CD4-positive, alpha-beta T cell treated with Interferon gamma for 1 hour (primary cell): ENCODE measurements at regions not wholly inside any gene's neighbourhood (a gene's known extent, or its start where the extent isn't known, plus 50 kb on each side); places are given as distances from the start of the nearest gene placed in this dataset.

Source experiments
- DNase-seq: peaks from one replicate; pipeline ENCODE4 v3.0.0-alpha.2; 2020

GRCh38 chr6:17047889-17048288 is 54.0 kb upstream of the STMND1 start:
- DNase-seq, result no peak

- DNase-seq, result no peak
Observed at GRCh38 chr6:17045581-17046322, 56.1 kb upstream of the STMND1 start.

- no peak for DNase-seq
Observed at GRCh38 chr6:17043148-17043522, 58.7 kb upstream of the STMND1 start.

GRCh38 chr6:17042422-17043147 is 59.3 kb upstream of the STMND1 start:
- no peak for DNase-seq

GRCh38 chr6:17039266-17039665 is 62.6 kb upstream of the STMND1 start:
- DNase-seq, result no peak

GRCh38 chr6:17038316-17038715 is 63.5 kb upstream of the STMND1 start:
- no peak for DNase-seq

GRCh38 chr6:17036065-17036393 is 65.8 kb upstream of the STMND1 start:
- DNase-seq, result no peak

GRCh38 chr6:17035257-17036064 is 66.4 kb upstream of the STMND1 start:
- no peak for DNase-seq

DNA sequence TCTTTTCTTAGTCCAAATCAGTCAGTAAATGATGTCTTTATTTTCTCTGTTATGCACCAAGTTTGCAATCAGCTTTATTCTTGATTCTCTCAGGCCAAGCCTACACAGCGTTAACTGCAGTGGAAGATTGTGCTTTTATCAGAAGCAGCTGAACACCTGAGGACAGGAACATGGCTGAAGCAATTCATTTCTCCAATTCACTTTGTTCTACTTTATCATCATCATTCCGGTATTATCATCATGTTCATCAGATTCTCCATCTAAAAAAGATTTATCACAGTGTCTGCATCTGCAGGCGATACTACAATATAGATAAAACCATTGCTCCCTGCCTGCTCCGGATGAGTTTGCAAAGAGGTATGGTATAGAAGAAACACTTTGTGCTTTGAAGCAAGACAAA is 68.1 kb upstream of the STMND1 start:
- no peak for DNase-seq

- no peak for DNase-seq
Observed at GRCh38 chr6:17032988-17033634, 68.7 kb upstream of the STMND1 start.

DNA sequence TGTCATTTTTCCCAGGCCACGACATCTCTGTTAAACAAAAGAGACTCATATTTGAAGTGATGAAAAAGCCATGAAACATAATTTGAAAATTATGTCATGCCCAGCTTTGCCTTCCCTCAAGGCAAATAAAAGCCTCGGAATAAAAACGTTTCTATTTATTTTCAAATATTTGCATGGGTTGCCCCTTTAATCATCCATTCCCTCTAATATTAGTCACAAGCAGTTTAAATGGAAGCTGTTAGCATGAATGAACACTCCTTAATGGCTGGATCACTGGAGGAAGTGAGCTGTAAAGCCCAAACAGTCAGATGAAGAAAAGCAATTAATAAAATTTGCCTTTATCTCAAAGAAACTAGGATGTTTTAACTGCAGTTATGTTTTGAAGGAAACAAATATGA is 69.3 kb upstream of the STMND1 start:
- DNase-seq, result no peak

GRCh38 chr6:17031961-17032360 is 69.9 kb upstream of the STMND1 start:
- no peak for DNase-seq

- no peak for DNase-seq
Observed at GRCh38 chr6:17027441-17027840, 74.4 kb upstream of the STMND1 start.

DNA sequence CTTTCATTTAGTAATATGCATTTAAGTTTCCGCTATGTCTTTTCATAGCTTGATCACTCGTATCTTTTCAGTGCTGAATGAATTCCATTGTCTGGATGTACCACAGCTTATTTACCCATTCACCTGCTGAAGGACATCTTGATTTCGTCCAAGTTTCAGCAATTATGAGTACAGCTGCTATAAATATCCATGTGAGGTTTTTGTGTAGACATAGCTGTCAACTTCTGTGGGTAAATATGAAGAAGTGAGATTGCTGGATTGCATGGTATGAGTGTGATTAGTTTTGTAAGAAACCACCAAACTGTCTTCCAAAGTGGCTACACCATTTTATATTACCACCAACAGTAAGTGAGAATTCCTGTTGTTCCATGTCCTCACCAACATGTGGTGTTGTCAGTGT is 79.2 kb upstream of the STMND1 start:
- no peak for DNase-seq

DNA sequence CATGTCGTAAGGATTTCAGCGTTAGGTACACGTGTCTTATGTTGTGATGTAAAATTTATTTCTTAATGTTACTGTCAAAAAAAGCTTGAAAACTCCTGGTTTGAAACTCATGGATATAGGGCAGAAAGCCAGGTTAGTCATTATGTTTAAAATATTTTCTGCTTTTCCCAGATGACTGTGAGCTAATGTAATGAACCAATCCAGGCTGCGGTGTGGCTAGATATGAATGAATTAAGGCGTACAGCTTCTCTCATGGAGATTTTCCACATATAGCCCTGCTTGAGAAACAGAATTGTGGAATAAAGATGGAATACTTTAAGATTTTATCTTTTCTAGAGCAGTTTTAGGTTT is 80.3 kb upstream of the STMND1 start:
- DNase-seq, result no peak

DNA sequence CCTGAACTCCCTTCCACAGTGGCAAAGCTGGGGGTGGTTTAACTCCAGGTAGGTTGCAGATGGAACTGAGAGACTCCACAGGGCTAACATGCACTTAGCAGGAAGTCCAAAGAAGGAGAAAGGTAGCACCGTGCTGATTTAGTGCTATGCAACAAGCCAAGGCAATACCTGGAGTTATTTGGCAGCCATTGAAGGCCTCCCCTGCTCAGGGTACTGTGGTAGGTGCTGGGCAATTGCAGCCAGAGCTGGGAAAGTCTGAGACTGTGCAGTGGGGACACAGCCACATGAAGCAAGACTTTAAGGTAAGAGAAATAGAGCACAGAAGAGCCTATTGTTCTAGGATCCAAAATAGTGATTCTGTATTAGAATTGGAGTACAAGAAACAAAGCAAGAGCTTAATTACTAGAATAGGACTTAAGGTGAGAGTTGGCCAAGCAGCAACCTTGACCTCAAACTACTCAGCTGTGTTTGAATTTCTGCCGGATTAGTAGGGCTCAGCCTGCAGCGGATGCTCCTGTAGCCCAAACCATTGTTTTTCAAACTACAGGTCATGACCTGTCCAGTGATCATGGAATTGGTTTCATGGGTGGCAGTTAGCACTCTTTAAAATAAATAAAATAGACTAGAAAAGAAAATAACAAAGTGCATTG is 80.8 kb upstream of the STMND1 start:
- no peak for DNase-seq

- DNase-seq, result no peak
Observed at GRCh38 chr6:17018425-17018824, 83.4 kb upstream of the STMND1 start.

DNA sequence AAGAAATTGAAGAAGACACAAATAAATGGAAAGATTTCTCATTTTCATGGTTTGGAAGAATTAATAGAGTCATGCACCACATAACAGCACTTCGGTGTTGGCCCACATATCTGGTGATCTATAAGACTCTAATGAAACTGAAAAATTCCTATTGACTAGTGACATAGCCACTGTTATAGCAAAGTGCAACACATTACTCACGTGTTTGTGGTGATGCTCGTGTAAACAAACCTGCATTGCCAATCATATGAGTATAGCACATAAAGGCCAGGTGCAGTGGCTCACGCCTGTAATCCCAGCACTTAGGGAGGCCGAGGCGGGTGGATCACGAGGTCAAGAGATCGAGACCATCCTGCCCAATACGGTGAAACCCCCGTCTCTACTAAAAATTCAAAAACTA is 84.4 kb upstream of the STMND1 start:
- DNase-seq, result no peak

GRCh38 chr6:17015551-17016381 is 86.1 kb upstream of the STMND1 start:
- DNase-seq, result peak; percentile 60

DNA sequence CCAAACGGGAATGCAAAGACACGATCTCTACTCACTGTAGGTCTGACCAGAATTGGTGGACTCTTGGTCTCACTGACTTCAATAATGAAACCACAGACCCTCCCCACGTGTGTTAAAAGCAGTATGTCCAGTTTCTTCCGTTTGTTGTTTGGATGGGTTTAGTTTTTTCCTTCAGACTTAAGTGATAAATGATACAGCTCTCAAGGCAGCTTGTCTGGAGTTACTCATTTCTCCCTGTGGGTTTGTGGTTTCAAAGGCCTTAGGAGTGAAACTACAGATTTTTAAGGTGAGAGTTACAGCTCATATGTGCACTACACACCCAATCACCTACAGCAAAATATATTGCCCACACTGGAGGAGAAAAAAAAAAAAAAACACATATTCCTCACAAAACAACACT is 86.7 kb upstream of the STMND1 start:
- DNase-seq, result no peak

DNA sequence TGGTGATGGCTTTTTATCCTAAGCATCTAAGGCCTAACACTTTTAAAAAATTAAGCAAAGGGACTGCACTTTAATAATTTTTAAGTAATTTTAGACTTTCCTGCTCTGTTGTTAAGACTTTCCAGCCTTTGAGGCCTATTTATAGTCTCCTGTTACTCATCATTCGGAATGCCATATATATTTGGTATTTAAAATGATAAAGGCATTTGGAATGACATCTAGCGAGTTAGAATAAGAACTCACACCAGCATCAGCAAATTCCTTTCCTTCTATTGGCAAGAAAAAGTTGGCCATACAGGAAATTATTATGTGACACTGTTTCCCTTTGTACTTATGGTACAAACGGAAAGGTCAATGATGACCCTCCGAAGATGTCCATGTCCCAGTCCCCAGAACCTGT is 88.1 kb upstream of the STMND1 start:
- DNase-seq, result no peak
